HCT116 (cell line): ENCODE measurements at regions not wholly inside any gene's neighbourhood (a gene's known extent, or its start where the extent isn't known, plus 50 kb on each side); places are given as distances from the start of the nearest gene placed in this dataset.
A peak's percentile ranks its signal among the peaks of the same experiment; 100 is the strongest.
"Not testable (repeated sequence)": the region's sequence is repeated elsewhere in the genome, so short reads cannot be mapped to it uniquely, and the experiment has no call there.

Experiments used
- ATAC-seq: fragments of 200-7000 bp; cut with Tn5 transposase; 2 replicates; pipeline ENCODE4 v1.9.1; 2020; ENCODE audit warnings: mild to moderate bottlenecking, moderate library complexity
- BruUV-seq: library from RNA; stranded (reverse); fragments of 400-500 nt; replicated peaks from 2 replicates; lab custom pipeline; 2021; lab: Mats Ljungman, UMichigan
- CTCF ChIA-PET: fragments of 300-600 bp; sonication (Branson Sonifier 250); formaldehyde crosslinking; loops from one replicate; lab custom pipeline; 2021; ENCODE audit warnings: antibody characterized with exemption; lab: Charles Lee
- POLR2A ChIA-PET: fragments of 300-600, 350-600 bp; sonication (Branson Sonifier 250); formaldehyde crosslinking; loops from one replicate; lab custom pipeline; 2021; ENCODE audit warnings: antibody characterized with exemption; lab: Charles Lee
- RAD21 ChIA-PET, 2 experiments: fragments of 300-600 bp; sonication (Branson Sonifier 250); formaldehyde crosslinking; loops; one replicate each; lab custom pipeline; 2023; ENCODE audit warnings: low total read pairs in 2 of 2; ENCODE audit not compliant: uncharacterized antibody in 2 of 2, unreplicated experiment in 2 of 2, low non-redundant PET in 1 of 2; lab: Charles Lee
- DNase-seq: peaks from one replicate; pipeline ENCODE4 v3.0.0-alpha.2; 2010; ENCODE audit warnings: low read depth, low spot score
- H2AFZ ChIP-seq: fragments of 200-600 bp; shearing (Covaris generic), sonication (generic); 2 replicates; pipeline ENCODE4 v1.6.1; 2017; ENCODE audit warnings: low read depth, mixed run types, mixed read lengths, antibody characterized with exemption, low read length; ENCODE audit not compliant: poor library complexity, severe bottlenecking
- H3K27ac ChIP-seq: 2 replicates; pipeline ENCODE4 v1.5.1; 2012; ENCODE audit warnings: low read depth, low read length
- H3K27me3 ChIP-seq: fragments of 200-600 bp; sonication (generic); 2 replicates; pipeline ENCODE4 v1.6.1; 2016; ENCODE audit warnings: mixed run types, low read length, mixed read lengths; ENCODE audit not compliant: insufficient read depth
- H3K36me3 ChIP-seq, 2 experiments: fragments of 200-500 bp in 1 of 2; fragments of 200-600 bp in 1 of 2; sonication (Bioruptor generic) in 1 of 2; sonication (generic) in 1 of 2; 2 replicates each; pipeline versions ENCODE4 v1.5.1 to v1.6.1; 2014 to 2016; ENCODE audit warnings: low read length in 2 of 2, inconsistent platforms in 1 of 2, mixed read lengths in 1 of 2, mixed run types in 1 of 2; ENCODE audit not compliant: insufficient read depth in 2 of 2, control insufficient read depth in 1 of 2
- H3K4me1 ChIP-seq, 2 experiments: fragments of 200-600 bp in 1 of 2; sonication (generic) in 1 of 2; 2 replicates each; pipeline versions ENCODE4 v1.5.1 to v1.6.1; 2012 to 2017; ENCODE audit warnings: low read length in 2 of 2, inconsistent platforms in 1 of 2, mild to moderate bottlenecking in 1 of 2, mixed read lengths in 1 of 2, mixed run types in 1 of 2, moderate library complexity in 1 of 2; ENCODE audit not compliant: insufficient read depth in 2 of 2, control insufficient read depth in 1 of 2
- H3K4me2 ChIP-seq: fragments of 200-600 bp; sonication (generic); 2 replicates; pipeline ENCODE4 v1.6.1; 2017; ENCODE audit warnings: mixed run types, low read length, mixed read lengths
- H3K4me3 ChIP-seq, 2 experiments: fragments of 200-600 bp in 1 of 2; sonication (generic) in 1 of 2; replicated peaks in 1 of 2; 2 replicates each; pipeline ENCODE4 v1.5.1; 2011 to 2016; ENCODE audit warnings: low read length in 2 of 2, control low read depth in 1 of 2, low read depth in 1 of 2, mild to moderate bottlenecking in 1 of 2, mixed read lengths in 1 of 2, mixed run types in 1 of 2
- H3K79me2 ChIP-seq: fragments of 200-600 bp; sonication (generic); 2 replicates; pipeline ENCODE4 v1.6.1; 2017; ENCODE audit warnings: mild to moderate bottlenecking, mixed run types, low read length, moderate library complexity, mixed read lengths; ENCODE audit not compliant: insufficient read depth
- H3K9ac ChIP-seq: fragments of 200-600 bp; sonication (generic); 2 replicates; pipeline ENCODE4 v1.6.1; 2016; ENCODE audit warnings: low read length, mixed read lengths
- H3K9me2 ChIP-seq: fragments of 200-600 bp; sonication (generic), shearing (Covaris generic); 2 replicates; pipeline ENCODE4 v1.6.1; 2017; ENCODE audit warnings: mixed run types, mild to moderate bottlenecking, moderate library complexity; ENCODE audit not compliant: insufficient read depth
- H3K9me3 ChIP-seq, 2 experiments: fragments of 200-500 bp in 1 of 2; fragments of 200-600 bp in 1 of 2; sonication (Bioruptor generic) in 1 of 2; sonication (generic) in 1 of 2; 2 replicates each; pipeline ENCODE4 v1.6.1; 2014 to 2017; ENCODE audit warnings: low read length in 2 of 2, mixed read lengths in 2 of 2, inconsistent platforms in 1 of 2, low read depth in 1 of 2, mild to moderate bottlenecking in 1 of 2, mixed run types in 1 of 2, moderate library complexity in 1 of 2; ENCODE audit not compliant: control insufficient read depth in 1 of 2, insufficient read depth in 1 of 2
- H4K20me1 ChIP-seq: fragments of 200-600 bp; sonication (generic), shearing (Covaris generic); 2 replicates; pipeline ENCODE4 v1.6.1; 2017; ENCODE audit warnings: mixed run types, mild to moderate bottlenecking, moderate library complexity; ENCODE audit not compliant: insufficient read depth
- POLR2A ChIP-seq: IDR thresholded peaks from 2 replicates; pipeline ENCODE4 v1.7.0; 2011; ENCODE audit warnings: borderline replicate concordance; ENCODE audit not compliant: insufficient read depth, insufficient read length; ENCODE audit errors: extremely low read depth
- REST ChIP-seq: IDR thresholded peaks from 2 replicates; pipeline ENCODE4 v1.6.1; 2012; ENCODE audit warnings: low read depth
- SIN3A ChIP-seq: IDR thresholded peaks from 2 replicates; pipeline ENCODE4 v1.6.1; 2012; ENCODE audit warnings: low read depth
- SP1 ChIP-seq: IDR thresholded peaks from 2 replicates; pipeline ENCODE4 v1.6.1; 2012; ENCODE audit warnings: low read depth
- YY1 ChIP-seq: IDR thresholded peaks from 2 replicates; pipeline ENCODE4 v1.6.1; 2011; ENCODE audit warnings: low read length, low read depth, moderate library complexity, mild to moderate bottlenecking; ENCODE audit not compliant: insufficient replicate concordance; ENCODE audit errors: extremely low read depth
- ZNF274 ChIP-seq: fragments of 200-500 bp; sonication (Bioruptor generic); IDR thresholded peaks from 2 replicates; pipeline ENCODE4 v1.6.1; 2014; ENCODE audit warnings: mild to moderate bottlenecking, low read depth, low read length, inconsistent platforms
- intact Hi-C: fragments of 100-400 bp; cut with micrococcal nuclease; formaldehyde crosslinking; loops from 2 replicates; pipeline ENCODE4 v1.10.0; 2022

- Histone ChIP-seq H3K4me2 (no peak overlapping the region), H3K4me1 (no peaks in the 10 kb centered on the region), H3K9ac (no peak overlapping the region), H3K27me3 (no peaks in the 10 kb centered on the region), H3K36me3 (no peaks in the 10 kb centered on the region), H3K79me2 (no peaks in the 10 kb centered on the region), H4K20me1 (no peaks in the 10 kb centered on the region), H3K27ac (no peak overlapping the region), H3K9me2 (no peaks in the 10 kb centered on the region), H2AFZ (no peak overlapping the region), H3K9me3 (no peaks in the 10 kb centered on the region), H3K4me3 (no peak overlapping the region)
- CTCF ChIA-PET = no interaction called here
- intact Hi-C loops = loop anchor here (10.0 kb wide), 1 partner anchor 241 kb away; the partner anchor contains the start of gene TIAM1
- TF ChIP-seq SIN3A = no peak
- 0 out of 2 replicates have a peak, but pooled peaks have one; percentile 13 for TF ChIP-seq REST
- TF ChIP-seq SP1 = no peak
- TF ChIP-seq YY1 = no peak
- no peak for TF ChIP-seq POLR2A
- no peak for TF ChIP-seq ZNF274
- no TSS peak for BruUV-seq
- DNase-seq (no peak), ATAC-seq (no peak)
- RAD21 ChIA-PET = no interaction called here
- POLR2A ChIA-PET = no interaction called here
Observed at GRCh38 chr21:31586118-31586517, 73.4 kb upstream of the SOD1 start.

DNA sequence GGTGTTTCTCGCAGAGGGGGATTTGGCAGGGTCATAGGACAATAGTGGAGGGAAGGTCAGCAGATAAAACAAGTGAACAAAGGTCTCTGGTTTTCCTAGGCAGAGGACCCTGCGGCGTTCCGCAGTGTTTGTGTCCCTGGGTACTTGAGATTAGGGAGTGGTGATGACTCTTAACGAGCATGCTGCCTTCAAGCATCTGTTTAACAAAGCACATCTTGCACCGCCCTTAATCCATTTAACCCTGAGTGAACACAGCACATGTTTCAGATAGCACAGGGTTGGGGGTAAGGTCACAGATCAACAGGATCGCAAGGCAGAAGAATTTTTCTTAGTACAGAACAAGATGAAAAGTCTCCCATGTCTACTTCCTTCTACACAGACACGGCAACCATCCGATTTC, 75.6 kb upstream of the SOD1 start:
- POLR2A ChIA-PET = interaction anchor here (0.7 kb wide), 1 partner anchor 217 kb away, joined by 5 read pairs; no protein-coding TSS in a partner anchor
- intact Hi-C loops = loop anchor here (10.0 kb wide), 1 partner anchor 239 kb away; the partner anchor contains the start of gene TIAM1
- H3K9me3 ChIP-seq, H3K4me3 ChIP-seq, RAD21 ChIA-PET, H3K27ac ChIP-seq, H3K9me2 ChIP-seq, DNase-seq, ATAC-seq, BruUV-seq, H4K20me1 ChIP-seq, H3K4me2 ChIP-seq, H3K36me3 ChIP-seq, H3K4me1 ChIP-seq, H3K79me2 ChIP-seq, H2AFZ ChIP-seq, H3K27me3 ChIP-seq, CTCF ChIA-PET, H3K9ac ChIP-seq: not testable (repeated sequence)
